ENCODE measurements at regions not wholly inside any gene's neighbourhood (a gene's known extent, or its start where the extent isn't known, plus 50 kb on each side); places are given as distances from the start of the nearest gene placed in this dataset.

DNA sequence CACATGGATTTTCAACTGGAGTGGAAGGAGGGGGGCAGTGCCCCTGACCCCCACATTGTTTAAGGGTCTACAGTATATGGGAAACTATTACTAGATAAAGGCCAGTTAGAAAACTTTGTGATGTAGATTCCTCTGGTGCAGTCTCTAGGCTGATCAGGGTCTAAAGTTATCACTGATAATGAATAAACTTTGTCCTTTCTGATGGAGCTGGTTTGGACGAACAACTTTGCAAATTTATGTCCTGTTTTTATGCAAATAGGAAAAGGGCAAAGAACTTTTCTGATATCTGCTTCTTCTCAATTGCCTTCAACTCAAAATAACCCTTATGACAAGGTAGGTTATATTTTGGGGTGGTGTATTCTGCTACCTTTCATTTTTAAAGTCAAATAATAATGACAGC lies 829.2 kb upstream of the ACVR2A start:
- H4K20me1 ChIP-seq (ENCODE audit: low read length): no peaks in the 10 kb centered on the region
- H3K27ac ChIP-seq (ENCODE audit: low read length): no peak overlapping the region
- intact Hi-C loops (cut with micrococcal nuclease): no loop called here
- H3K9me3 ChIP-seq (ENCODE audit: low read length): no peaks in the 10 kb centered on the region
- ChIA-PET CTCF (no interaction called here), POLR2A (ENCODE audit: unreplicated experiment) (no interaction called here)
- H3K9me2 ChIP-seq (replicated peaks; ENCODE audit: low read length): no peaks in the 10 kb centered on the region
- H3K4me2 ChIP-seq (ENCODE audit: low read length): no peak overlapping the region
- TF ChIP-seq EZH2phosphoT487 (IDR thresholded peaks at IDR 0.05; ENCODE audit: borderline replicate concordance, low read length): no peak
- no peak for TF ChIP-seq EZH2 (IDR thresholded peaks at IDR 0.05; ENCODE audit: low read length, unreplicated experiment)
- TF ChIP-seq, protein P1, sequence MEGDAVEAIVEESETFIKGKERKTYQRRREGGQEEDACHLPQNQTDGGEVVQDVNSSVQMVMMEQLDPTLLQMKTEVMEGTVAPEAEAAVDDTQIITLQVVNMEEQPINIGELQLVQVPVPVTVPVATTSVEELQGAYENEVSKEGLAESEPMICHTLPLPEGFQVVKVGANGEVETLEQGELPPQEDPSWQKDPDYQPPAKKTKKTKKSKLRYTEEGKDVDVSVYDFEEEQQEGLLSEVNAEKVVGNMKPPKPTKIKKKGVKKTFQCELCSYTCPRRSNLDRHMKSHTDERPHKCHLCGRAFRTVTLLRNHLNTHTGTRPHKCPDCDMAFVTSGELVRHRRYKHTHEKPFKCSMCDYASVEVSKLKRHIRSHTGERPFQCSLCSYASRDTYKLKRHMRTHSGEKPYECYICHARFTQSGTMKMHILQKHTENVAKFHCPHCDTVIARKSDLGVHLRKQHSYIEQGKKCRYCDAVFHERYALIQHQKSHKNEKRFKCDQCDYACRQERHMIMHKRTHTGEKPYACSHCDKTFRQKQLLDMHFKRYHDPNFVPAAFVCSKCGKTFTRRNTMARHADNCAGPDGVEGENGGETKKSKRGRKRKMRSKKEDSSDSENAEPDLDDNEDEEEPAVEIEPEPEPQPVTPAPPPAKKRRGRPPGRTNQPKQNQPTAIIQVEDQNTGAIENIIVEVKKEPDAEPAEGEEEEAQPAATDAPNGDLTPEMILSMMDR (conservative IDR thresholded peaks at IDR 0.05; ENCODE audit: low read depth, low read length): no peak
- no peaks in the 10 kb centered on the region for H3K36me3 ChIP-seq (ENCODE audit: low read depth, low read length)
- no peaks in the 10 kb centered on the region for H3K27me3 ChIP-seq (ENCODE audit: low read length)
- no peak overlapping the region for H3K9ac ChIP-seq (ENCODE audit: low read length)
- no peaks in the 10 kb centered on the region for H3K79me2 ChIP-seq (ENCODE audit: low read length)
- no peaks in the 10 kb centered on the region for H3F3A ChIP-seq (ENCODE audit: low read length, unreplicated experiment)
- no peak for DNase-seq
- no TSS peak for BruUV-seq (replicated peaks)
- no peak overlapping the region for H2AFZ ChIP-seq (ENCODE audit: low read length)
- ATAC-seq: no peak
- no peak overlapping the region for H3K4me3 ChIP-seq (ENCODE audit: low read length)
- H3K4me1 ChIP-seq (ENCODE audit: insufficient read depth, low read length): no peaks in the 10 kb centered on the region

DNA sequence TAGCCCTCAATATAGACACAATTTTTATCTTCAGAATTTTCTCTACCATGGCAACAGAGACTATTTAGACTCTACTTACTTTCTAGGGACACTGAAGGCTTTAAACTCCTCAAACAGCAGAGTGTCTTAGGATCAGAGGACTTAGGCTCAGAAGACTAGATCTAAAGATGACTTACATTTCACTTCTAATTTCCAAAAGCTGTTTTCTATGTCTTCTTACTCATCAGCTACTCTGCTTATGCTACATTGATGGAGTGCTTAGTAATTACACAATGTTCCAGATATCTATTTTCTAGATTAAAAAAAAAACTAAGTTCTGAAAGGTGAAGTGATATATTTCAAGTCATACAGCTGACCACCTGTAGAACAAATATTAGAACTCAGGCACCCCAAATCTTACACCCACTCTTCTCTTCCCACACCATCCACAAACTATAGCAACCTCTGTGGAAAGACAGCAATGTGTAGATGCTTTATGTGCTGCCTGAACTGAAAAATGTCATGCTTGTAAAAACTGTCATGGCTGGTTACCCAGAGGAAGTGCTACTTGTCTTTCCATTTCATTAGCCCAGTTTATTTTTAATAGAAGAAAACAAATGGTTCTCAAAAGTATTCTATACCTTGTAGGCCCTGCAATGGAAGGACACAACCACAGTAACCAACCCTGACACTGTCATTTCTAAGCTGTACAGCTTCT lies 831.0 kb upstream of the ACVR2A start:
- intact Hi-C loops (cut with micrococcal nuclease): no loop called here
- H3F3A ChIP-seq (ENCODE audit: low read length, unreplicated experiment): no peaks in the 10 kb centered on the region
- H3K9ac ChIP-seq (ENCODE audit: low read length): no peak overlapping the region
- H4K20me1 ChIP-seq (ENCODE audit: low read length): no peaks in the 10 kb centered on the region
- no peaks in the 10 kb centered on the region for H3K9me2 ChIP-seq (replicated peaks; ENCODE audit: low read length)
- TF ChIP-seq EZH2phosphoT487 (IDR thresholded peaks at IDR 0.05; ENCODE audit: borderline replicate concordance, low read length) (no peak), EZH2 (IDR thresholded peaks at IDR 0.05; ENCODE audit: low read length, unreplicated experiment) (no peak)
- TF ChIP-seq, protein P1 (conservative IDR thresholded peaks at IDR 0.05; ENCODE audit: low read depth, low read length): no peak
- no peak for DNase-seq
- no peak for ATAC-seq
- no peaks in the 10 kb centered on the region for H3K27me3 ChIP-seq (ENCODE audit: low read length)
- no peak overlapping the region for H3K4me2 ChIP-seq (ENCODE audit: low read length)
- BruUV-seq (replicated peaks): no TSS peak
- CTCF ChIA-PET: no interaction called here
- POLR2A ChIA-PET (ENCODE audit: unreplicated experiment): no interaction called here
- no peak overlapping the region for H2AFZ ChIP-seq (ENCODE audit: low read length)
- H3K4me1 ChIP-seq (ENCODE audit: insufficient read depth, low read length): no peaks in the 10 kb centered on the region
- no peak overlapping the region for H3K27ac ChIP-seq (ENCODE audit: low read length)
- H3K9me3 ChIP-seq (ENCODE audit: low read length): no peaks in the 10 kb centered on the region
- H3K4me3 ChIP-seq (ENCODE audit: low read length): no peak overlapping the region
- no peaks in the 10 kb centered on the region for H3K79me2 ChIP-seq (ENCODE audit: low read length)
- H3K36me3 ChIP-seq (ENCODE audit: low read depth, low read length): no peaks in the 10 kb centered on the region

DNA sequence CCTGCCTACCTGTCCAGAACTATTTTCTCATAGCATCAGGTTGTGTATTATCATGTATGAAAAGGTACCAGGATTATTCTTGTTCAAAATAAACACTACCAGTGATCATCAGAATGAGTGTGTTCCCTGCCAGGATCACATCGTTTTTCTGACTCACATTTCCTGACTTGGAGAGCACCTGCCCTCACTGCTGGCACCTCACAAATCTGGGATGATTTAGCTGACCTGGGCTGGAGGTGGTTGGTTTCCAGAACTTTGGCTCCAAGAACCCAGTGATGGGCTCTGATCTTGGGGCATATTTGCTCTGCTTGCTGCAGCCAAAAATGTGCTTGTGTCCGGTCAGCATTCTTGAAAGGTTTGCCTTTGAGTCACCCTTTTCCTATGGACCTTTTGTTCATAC lies 836.3 kb upstream of the ACVR2A start:
- no peaks in the 10 kb centered on the region for H3K9me2 ChIP-seq (replicated peaks; ENCODE audit: low read length)
- H3K4me1 ChIP-seq (ENCODE audit: insufficient read depth, low read length): peaks cover 3% of the 10 kb centered on the region; the same call in 1 of the 2 replicates
- no peaks in the 10 kb centered on the region for H4K20me1 ChIP-seq (ENCODE audit: low read length)
- TF ChIP-seq EZH2 (IDR thresholded peaks at IDR 0.05; ENCODE audit: low read length, unreplicated experiment) (no peak), EZH2phosphoT487 (IDR thresholded peaks at IDR 0.05; ENCODE audit: borderline replicate concordance, low read length) (no peak)
- TF ChIP-seq, protein P1 (conservative IDR thresholded peaks at IDR 0.05; ENCODE audit: low read depth, low read length): no peak
- no peaks in the 10 kb centered on the region for H3K9me3 ChIP-seq (ENCODE audit: low read length)
- ATAC-seq (peak; percentile 97), DNase-seq (peak; percentile 56)
- H3K4me3 ChIP-seq (ENCODE audit: low read length): no peak overlapping the region
- H3K36me3 ChIP-seq (ENCODE audit: low read depth, low read length): no peaks in the 10 kb centered on the region
- BruUV-seq (replicated peaks): no TSS peak
- no peaks in the 10 kb centered on the region for H3K27me3 ChIP-seq (ENCODE audit: low read length)
- intact Hi-C loops (cut with micrococcal nuclease): no loop called here
- H3K4me2 ChIP-seq (ENCODE audit: low read length): no peak overlapping the region
- ChIA-PET CTCF (interaction anchor here (0.7 kb wide), 1 partner anchor 81 kb away, joined by 3 read pairs; no protein-coding TSS in a partner anchor), POLR2A (ENCODE audit: unreplicated experiment) (interaction anchor here (0.7 kb wide), 1 partner anchor 628 kb away, joined by 3 read pairs; no protein-coding TSS in a partner anchor)
- H3K79me2 ChIP-seq (ENCODE audit: low read length): no peaks in the 10 kb centered on the region
- no peak overlapping the region for H3K27ac ChIP-seq (ENCODE audit: low read length)
- no peak overlapping the region for H2AFZ ChIP-seq (ENCODE audit: low read length)
- H3F3A ChIP-seq (ENCODE audit: low read length, unreplicated experiment): no peaks in the 10 kb centered on the region
- no peak overlapping the region for H3K9ac ChIP-seq (ENCODE audit: low read length)

All from PC-3 (cell line).